ENCODE measurements at regions not wholly inside any gene's neighbourhood (a gene's known extent, or its start where the extent isn't known, plus 50 kb on each side); places are given as distances from the start of the nearest gene placed in this dataset.

- no peak for DNase-seq
Measured at GRCh38 chr2:122135021-122135937, 379.8 kb downstream of the TSN start.

- peak; percentile 30 for DNase-seq
Measured at GRCh38 chr2:122136056-122136455, 380.6 kb downstream of the TSN start.

GRCh38 chr2:122138561-122138960 lies 383.1 kb downstream of the TSN start:
- no peak for DNase-seq

- no peak for DNase-seq
Measured at GRCh38 chr2:122139739-122140420, 384.4 kb downstream of the TSN start.

- DNase-seq, result no peak
Measured at GRCh38 chr2:122144884-122145283, 389.4 kb downstream of the TSN start.

- no peak for DNase-seq
Measured at GRCh38 chr2:122145856-122146255, 390.4 kb downstream of the TSN start.

GRCh38 chr2:122148128-122148767 lies 392.8 kb downstream of the TSN start:
- no peak for DNase-seq

GRCh38 chr2:122150524-122151280 lies 395.3 kb downstream of the TSN start:
- DNase-seq, result no peak

- no peak for DNase-seq
Measured at GRCh38 chr2:122152571-122152970, 397.1 kb downstream of the TSN start.

- no peak for DNase-seq
Measured at GRCh38 chr2:122156176-122156890, 400.9 kb downstream of the TSN start.

GRCh38 chr2:122157158-122157557 lies 401.7 kb downstream of the TSN start:
- no peak for DNase-seq

GRCh38 chr2:122163617-122164016 lies 408.2 kb downstream of the TSN start:
- no peak for DNase-seq

- no peak for DNase-seq
Measured at GRCh38 chr2:122164964-122165363, 409.5 kb downstream of the TSN start.

- no peak for DNase-seq
Measured at GRCh38 chr2:122166820-122167219, 411.4 kb downstream of the TSN start.

GRCh38 chr2:122167515-122167914 lies 412.1 kb downstream of the TSN start:
- DNase-seq, result no peak

- DNase-seq, result no peak
Measured at GRCh38 chr2:122168799-122169198, 413.3 kb downstream of the TSN start.

- DNase-seq, result no peak
Measured at GRCh38 chr2:122172812-122173211, 417.4 kb downstream of the TSN start.

GRCh38 chr2:122174061-122174460 lies 418.6 kb downstream of the TSN start:
- no peak for DNase-seq

- DNase-seq, result no peak
Measured at GRCh38 chr2:122179492-122180165, 424.2 kb downstream of the TSN start.

- no peak for DNase-seq
Measured at GRCh38 chr2:122180972-122181371, 425.5 kb downstream of the TSN start.

GRCh38 chr2:122182616-122183355 lies 427.3 kb downstream of the TSN start:
- DNase-seq, result no peak

Measured in activated CD4-positive, alpha-beta T cell treated with anti-CD3 and anti-CD28 coated beads, Interleukin-10, Interleukin-2, amounts not matched to agents 100 ng/mL and 50 ng/mL, durations not matched to agents 16 hours and 8 hours (primary cell).